ENCODE measurements at regions not wholly inside any gene's neighbourhood (a gene's known extent, or its start where the extent isn't known, plus 50 kb on each side); places are given as distances from the start of the nearest gene placed in this dataset.

DNA sequence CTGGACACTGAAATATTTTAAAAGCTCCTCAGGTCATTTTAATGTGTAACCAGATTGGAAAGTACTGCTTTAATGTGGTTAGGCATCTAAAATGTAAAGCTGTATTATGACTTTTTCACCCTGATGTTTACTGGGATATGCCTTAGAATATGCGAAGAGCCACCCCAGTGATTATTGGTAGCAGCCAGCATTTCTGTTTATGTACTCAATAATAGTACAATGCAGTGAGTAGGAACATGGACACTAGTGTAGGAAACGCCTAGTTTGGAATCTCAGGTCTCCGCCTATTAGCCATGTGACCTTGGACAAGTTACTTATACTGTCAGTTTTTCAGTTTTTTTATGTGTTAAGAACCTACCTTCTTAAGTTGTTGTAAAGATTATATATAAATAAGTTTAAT, 446.0 kb upstream of the PITX2 start:
- no peak for TF ChIP-seq TAF1 (IDR thresholded peaks at IDR 0.05; ENCODE audit: low read depth, low read length)
- no peak for TF ChIP-seq POLR2A (IDR thresholded peaks at IDR 0.05; ENCODE audit: low read depth, low read length)
- TF ChIP-seq POLR2AphosphoS5 (IDR thresholded peaks at IDR 0.05; ENCODE audit: low read depth, low read length) = no peak
- no peak for TF ChIP-seq SPI1 (IDR thresholded peaks at IDR 0.05; ENCODE audit: low read depth, low read length)
